GM18502 (cell line): ENCODE measurements at regions not wholly inside any gene's neighbourhood (a gene's known extent, or its start where the extent isn't known, plus 50 kb on each side); places are given as distances from the start of the nearest gene placed in this dataset.
"Not testable (repeated sequence)": the region's sequence is repeated elsewhere in the genome, so short reads cannot be mapped to it uniquely, and the experiment has no call there.

Experiments used
- ATAC-seq: cut with Tn5 transposase; IDR thresholded peaks from one replicate; pipeline ENCODE4 v1.9.1; 2021; ENCODE audit warnings: mild to moderate bottlenecking; ENCODE audit not compliant: unreplicated experiment, poor library complexity

- ATAC-seq, result not testable (repeated sequence)
Measured at GRCh38 chr16:6693418-6693817, 639.2 kb upstream of the RBFOX1 start.

- no peak for ATAC-seq
Measured at GRCh38 chr16:6692874-6693273, 639.8 kb upstream of the RBFOX1 start.

- ATAC-seq, result no peak
Measured at GRCh38 chr16:6690741-6691140, 641.9 kb upstream of the RBFOX1 start.

- no peak for ATAC-seq
Measured at GRCh38 chr16:6689643-6690042, 643.0 kb upstream of the RBFOX1 start.

GRCh38 chr16:6687593-6687992, 645.1 kb upstream of the RBFOX1 start:
- ATAC-seq, result no peak

- no peak for ATAC-seq
Measured at GRCh38 chr16:6684076-6684673, 648.5 kb upstream of the RBFOX1 start.

GRCh38 chr16:6682142-6682811, 650.4 kb upstream of the RBFOX1 start:
- ATAC-seq, result no peak

- ATAC-seq, result no peak
Measured at GRCh38 chr16:6678586-6678985, 654.1 kb upstream of the RBFOX1 start.

GRCh38 chr16:6674071-6674470, 658.6 kb upstream of the RBFOX1 start:
- ATAC-seq, result no peak

- no peak for ATAC-seq
Measured at GRCh38 chr16:6672507-6672906, 660.1 kb upstream of the RBFOX1 start.

- ATAC-seq, result no peak
Measured at GRCh38 chr16:6667393-6667792, 665.3 kb upstream of the RBFOX1 start.

GRCh38 chr16:6665126-6665525, 667.5 kb upstream of the RBFOX1 start:
- no peak for ATAC-seq

- no peak for ATAC-seq
Measured at GRCh38 chr16:6663668-6664067, 669.0 kb upstream of the RBFOX1 start.

GRCh38 chr16:6656760-6657159, 675.9 kb upstream of the RBFOX1 start:
- ATAC-seq, result no peak

- ATAC-seq, result no peak
Measured at GRCh38 chr16:6646891-6647290, 685.8 kb upstream of the RBFOX1 start.

- no peak for ATAC-seq
Measured at GRCh38 chr16:6645768-6646568, 686.7 kb upstream of the RBFOX1 start.

GRCh38 chr16:6644916-6645315, 687.7 kb upstream of the RBFOX1 start:
- ATAC-seq, result no peak

- ATAC-seq, result no peak
Measured at GRCh38 chr16:6643080-6643686, 689.5 kb upstream of the RBFOX1 start.

GRCh38 chr16:6642271-6642670, 690.4 kb upstream of the RBFOX1 start:
- ATAC-seq, result no peak

GRCh38 chr16:6641091-6641490, 691.6 kb upstream of the RBFOX1 start:
- no peak for ATAC-seq

- no peak for ATAC-seq
Measured at GRCh38 chr16:6636457-6636856, 696.2 kb upstream of the RBFOX1 start.
